HCT116 (cell line): ENCODE measurements at regions not wholly inside any gene's neighbourhood (a gene's known extent, or its start where the extent isn't known, plus 50 kb on each side); places are given as distances from the start of the nearest gene placed in this dataset.
"Not testable (repeated sequence)": the region's sequence is repeated elsewhere in the genome, so short reads cannot be mapped to it uniquely, and the experiment has no call there.

Experiments used
- ATAC-seq: fragments of 200-7000 bp; cut with Tn5 transposase; 2 replicates; pipeline ENCODE4 v1.9.1; 2020; ENCODE audit warnings: mild to moderate bottlenecking, moderate library complexity
- BruUV-seq: library from RNA; stranded (reverse); fragments of 400-500 nt; replicated peaks from 2 replicates; lab custom pipeline; 2021; lab: Mats Ljungman, UMichigan
- CTCF ChIA-PET: fragments of 300-600 bp; sonication (Branson Sonifier 250); formaldehyde crosslinking; loops from one replicate; lab custom pipeline; 2021; ENCODE audit warnings: antibody characterized with exemption; lab: Charles Lee
- POLR2A ChIA-PET: fragments of 300-600, 350-600 bp; sonication (Branson Sonifier 250); formaldehyde crosslinking; loops from one replicate; lab custom pipeline; 2021; ENCODE audit warnings: antibody characterized with exemption; lab: Charles Lee
- RAD21 ChIA-PET, 2 experiments: fragments of 300-600 bp; sonication (Branson Sonifier 250); formaldehyde crosslinking; loops; one replicate each; lab custom pipeline; 2023; ENCODE audit warnings: low total read pairs in 2 of 2; ENCODE audit not compliant: uncharacterized antibody in 2 of 2, unreplicated experiment in 2 of 2, low non-redundant PET in 1 of 2; lab: Charles Lee
- DNase-seq: peaks from one replicate; pipeline ENCODE4 v3.0.0-alpha.2; 2010; ENCODE audit warnings: low read depth, low spot score
- H2AFZ ChIP-seq: fragments of 200-600 bp; shearing (Covaris generic), sonication (generic); 2 replicates; pipeline ENCODE4 v1.6.1; 2017; ENCODE audit warnings: low read depth, mixed run types, mixed read lengths, antibody characterized with exemption, low read length; ENCODE audit not compliant: poor library complexity, severe bottlenecking
- H3K27ac ChIP-seq: 2 replicates; pipeline ENCODE4 v1.5.1; 2012; ENCODE audit warnings: low read depth, low read length
- H3K27me3 ChIP-seq: fragments of 200-600 bp; sonication (generic); 2 replicates; pipeline ENCODE4 v1.6.1; 2016; ENCODE audit warnings: mixed run types, low read length, mixed read lengths; ENCODE audit not compliant: insufficient read depth
- H3K36me3 ChIP-seq, 2 experiments: fragments of 200-500 bp in 1 of 2; fragments of 200-600 bp in 1 of 2; sonication (Bioruptor generic) in 1 of 2; sonication (generic) in 1 of 2; 2 replicates each; pipeline versions ENCODE4 v1.5.1 to v1.6.1; 2014 to 2016; ENCODE audit warnings: low read length in 2 of 2, inconsistent platforms in 1 of 2, mixed read lengths in 1 of 2, mixed run types in 1 of 2; ENCODE audit not compliant: insufficient read depth in 2 of 2, control insufficient read depth in 1 of 2
- H3K4me1 ChIP-seq, 2 experiments: fragments of 200-600 bp in 1 of 2; sonication (generic) in 1 of 2; 2 replicates each; pipeline versions ENCODE4 v1.5.1 to v1.6.1; 2012 to 2017; ENCODE audit warnings: low read length in 2 of 2, inconsistent platforms in 1 of 2, mild to moderate bottlenecking in 1 of 2, mixed read lengths in 1 of 2, mixed run types in 1 of 2, moderate library complexity in 1 of 2; ENCODE audit not compliant: insufficient read depth in 2 of 2, control insufficient read depth in 1 of 2
- H3K4me2 ChIP-seq: fragments of 200-600 bp; sonication (generic); 2 replicates; pipeline ENCODE4 v1.6.1; 2017; ENCODE audit warnings: mixed run types, low read length, mixed read lengths
- H3K4me3 ChIP-seq, 2 experiments: fragments of 200-600 bp in 1 of 2; sonication (generic) in 1 of 2; replicated peaks in 1 of 2; 2 replicates each; pipeline ENCODE4 v1.5.1; 2011 to 2016; ENCODE audit warnings: low read length in 2 of 2, control low read depth in 1 of 2, low read depth in 1 of 2, mild to moderate bottlenecking in 1 of 2, mixed read lengths in 1 of 2, mixed run types in 1 of 2
- H3K79me2 ChIP-seq: fragments of 200-600 bp; sonication (generic); 2 replicates; pipeline ENCODE4 v1.6.1; 2017; ENCODE audit warnings: mild to moderate bottlenecking, mixed run types, low read length, moderate library complexity, mixed read lengths; ENCODE audit not compliant: insufficient read depth
- H3K9ac ChIP-seq: fragments of 200-600 bp; sonication (generic); 2 replicates; pipeline ENCODE4 v1.6.1; 2016; ENCODE audit warnings: low read length, mixed read lengths
- H3K9me2 ChIP-seq: fragments of 200-600 bp; sonication (generic), shearing (Covaris generic); 2 replicates; pipeline ENCODE4 v1.6.1; 2017; ENCODE audit warnings: mixed run types, mild to moderate bottlenecking, moderate library complexity; ENCODE audit not compliant: insufficient read depth
- H3K9me3 ChIP-seq, 2 experiments: fragments of 200-500 bp in 1 of 2; fragments of 200-600 bp in 1 of 2; sonication (Bioruptor generic) in 1 of 2; sonication (generic) in 1 of 2; 2 replicates each; pipeline ENCODE4 v1.6.1; 2014 to 2017; ENCODE audit warnings: low read length in 2 of 2, mixed read lengths in 2 of 2, inconsistent platforms in 1 of 2, low read depth in 1 of 2, mild to moderate bottlenecking in 1 of 2, mixed run types in 1 of 2, moderate library complexity in 1 of 2; ENCODE audit not compliant: control insufficient read depth in 1 of 2, insufficient read depth in 1 of 2
- H4K20me1 ChIP-seq: fragments of 200-600 bp; sonication (generic), shearing (Covaris generic); 2 replicates; pipeline ENCODE4 v1.6.1; 2017; ENCODE audit warnings: mixed run types, mild to moderate bottlenecking, moderate library complexity; ENCODE audit not compliant: insufficient read depth
- CBX3 ChIP-seq: IDR thresholded peaks from 2 replicates; pipeline ENCODE4 v1.6.1; 2012; ENCODE audit warnings: low read depth
- ELF1 ChIP-seq: IDR thresholded peaks from 2 replicates; pipeline ENCODE4 v1.6.1; 2012; ENCODE audit warnings: low read depth, borderline replicate concordance
- FOSL1 ChIP-seq: IDR thresholded peaks from 2 replicates; pipeline ENCODE4 v1.6.1; 2012; ENCODE audit warnings: low read depth
- JUND ChIP-seq: IDR thresholded peaks from 2 replicates; pipeline ENCODE4 v1.6.1; 2012
- SIN3A ChIP-seq: IDR thresholded peaks from 2 replicates; pipeline ENCODE4 v1.6.1; 2012; ENCODE audit warnings: low read depth
- ZFX ChIP-seq: fragments of 450-650 bp; IDR thresholded peaks from 2 replicates; pipeline ENCODE4 v1.6.1; 2017
- ZNF274 ChIP-seq: fragments of 200-500 bp; sonication (Bioruptor generic); IDR thresholded peaks from 2 replicates; pipeline ENCODE4 v1.6.1; 2014; ENCODE audit warnings: mild to moderate bottlenecking, low read depth, low read length, inconsistent platforms
- intact Hi-C: fragments of 100-400 bp; cut with micrococcal nuclease; formaldehyde crosslinking; loops from 2 replicates; pipeline ENCODE4 v1.10.0; 2022
- TF ChIP-seq, protein P1 (sequence below): IDR thresholded peaks from 2 replicates; pipeline ENCODE4 v1.6.1; 2011; ENCODE audit warnings: mild to moderate bottlenecking, low read length, moderate library complexity; ENCODE audit not compliant: insufficient replicate concordance; ENCODE audit errors: extremely low read depth

DNA sequence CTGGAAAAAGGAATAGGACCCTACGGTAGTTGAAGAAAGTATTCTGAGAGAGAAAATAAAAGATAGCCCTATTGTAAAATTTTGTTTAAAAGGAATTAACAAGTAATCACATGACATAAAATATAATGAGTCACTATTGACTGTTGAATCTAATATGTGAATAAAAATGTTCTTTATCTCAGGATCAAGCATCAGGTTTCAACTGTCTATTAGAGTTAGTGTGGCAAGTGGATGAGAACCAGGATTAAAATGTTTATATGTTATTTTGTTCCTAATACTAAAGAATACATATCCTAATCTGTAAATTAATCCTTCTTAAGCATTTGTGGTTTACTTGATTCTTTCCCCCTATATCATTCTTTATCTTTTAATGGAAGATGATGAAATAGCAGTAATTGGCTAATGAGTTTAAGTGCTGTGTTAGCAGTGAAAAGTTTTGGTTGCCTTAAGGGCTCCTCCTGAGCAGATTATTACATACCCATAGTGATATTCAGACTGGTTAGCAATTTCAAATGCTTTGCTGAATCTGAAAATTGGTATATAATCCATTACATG is 101.8 kb upstream of the BCHE start:
- H3K4me3 ChIP-seq: no peak overlapping the region
- H3K79me2 ChIP-seq: no peaks in the 10 kb centered on the region
- H3K9me2 ChIP-seq: no peaks in the 10 kb centered on the region
- no peaks in the 10 kb centered on the region for H3K9me3 ChIP-seq
- H3K36me3 ChIP-seq: no peaks in the 10 kb centered on the region
- H4K20me1 ChIP-seq: no peaks in the 10 kb centered on the region
- intact Hi-C loops: no loop called here
- POLR2A ChIA-PET: no interaction called here
- no peak for DNase-seq
- CTCF ChIA-PET: no interaction called here
- no peak overlapping the region for H3K4me2 ChIP-seq
- no peak overlapping the region for H2AFZ ChIP-seq
- no peaks in the 10 kb centered on the region for H3K4me1 ChIP-seq
- no peak overlapping the region for H3K27ac ChIP-seq
- no peak for ATAC-seq
- TF ChIP-seq SIN3A (no peak), JUND (no peak), CBX3 (no peak), FOSL1 (no peak), ELF1 (no peak), ZFX (no peak), ZNF274 (no peak)
- TF ChIP-seq, protein P1, sequence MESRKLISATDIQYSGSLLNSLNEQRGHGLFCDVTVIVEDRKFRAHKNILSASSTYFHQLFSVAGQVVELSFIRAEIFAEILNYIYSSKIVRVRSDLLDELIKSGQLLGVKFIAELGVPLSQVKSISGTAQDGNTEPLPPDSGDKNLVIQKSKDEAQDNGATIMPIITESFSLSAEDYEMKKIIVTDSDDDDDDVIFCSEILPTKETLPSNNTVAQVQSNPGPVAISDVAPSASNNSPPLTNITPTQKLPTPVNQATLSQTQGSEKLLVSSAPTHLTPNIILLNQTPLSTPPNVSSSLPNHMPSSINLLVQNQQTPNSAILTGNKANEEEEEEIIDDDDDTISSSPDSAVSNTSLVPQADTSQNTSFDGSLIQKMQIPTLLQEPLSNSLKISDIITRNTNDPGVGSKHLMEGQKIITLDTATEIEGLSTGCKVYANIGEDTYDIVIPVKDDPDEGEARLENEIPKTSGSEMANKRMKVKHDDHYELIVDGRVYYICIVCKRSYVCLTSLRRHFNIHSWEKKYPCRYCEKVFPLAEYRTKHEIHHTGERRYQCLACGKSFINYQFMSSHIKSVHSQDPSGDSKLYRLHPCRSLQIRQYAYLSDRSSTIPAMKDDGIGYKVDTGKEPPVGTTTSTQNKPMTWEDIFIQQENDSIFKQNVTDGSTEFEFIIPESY: no peak
- no peak overlapping the region for H3K9ac ChIP-seq
- no peaks in the 10 kb centered on the region for H3K27me3 ChIP-seq
- RAD21 ChIA-PET: no interaction called here
- BruUV-seq: no TSS peak

DNA sequence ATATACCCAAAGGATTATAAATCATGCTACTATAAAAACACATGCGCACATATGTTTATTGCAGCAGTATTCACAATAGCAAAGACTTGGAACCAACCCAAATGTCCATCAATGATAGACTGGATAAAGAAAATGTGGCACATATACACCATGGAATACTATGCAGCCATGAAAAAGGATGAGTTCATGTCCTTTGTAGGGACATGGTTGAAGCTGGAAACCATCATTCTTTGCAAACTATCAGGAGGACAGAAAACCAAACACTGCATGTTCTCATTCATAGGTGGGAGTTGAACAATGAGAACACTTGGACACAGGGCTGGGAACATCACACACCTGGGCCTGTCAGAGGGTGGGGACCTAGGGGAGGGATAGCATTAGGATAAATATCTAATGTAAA is 98.9 kb upstream of the BCHE start:
- ATAC-seq, DNase-seq, intact Hi-C loops, H3K4me2 ChIP-seq, H3K4me1 ChIP-seq, H3K79me2 ChIP-seq, H3K4me3 ChIP-seq, H3K9me3 ChIP-seq, H3K9me2 ChIP-seq, CTCF ChIA-PET, RAD21 ChIA-PET, POLR2A ChIA-PET, H3K36me3 ChIP-seq, BruUV-seq, H3K27me3 ChIP-seq, H3K27ac ChIP-seq, H3K9ac ChIP-seq, H2AFZ ChIP-seq, H4K20me1 ChIP-seq: not testable (repeated sequence)

DNA sequence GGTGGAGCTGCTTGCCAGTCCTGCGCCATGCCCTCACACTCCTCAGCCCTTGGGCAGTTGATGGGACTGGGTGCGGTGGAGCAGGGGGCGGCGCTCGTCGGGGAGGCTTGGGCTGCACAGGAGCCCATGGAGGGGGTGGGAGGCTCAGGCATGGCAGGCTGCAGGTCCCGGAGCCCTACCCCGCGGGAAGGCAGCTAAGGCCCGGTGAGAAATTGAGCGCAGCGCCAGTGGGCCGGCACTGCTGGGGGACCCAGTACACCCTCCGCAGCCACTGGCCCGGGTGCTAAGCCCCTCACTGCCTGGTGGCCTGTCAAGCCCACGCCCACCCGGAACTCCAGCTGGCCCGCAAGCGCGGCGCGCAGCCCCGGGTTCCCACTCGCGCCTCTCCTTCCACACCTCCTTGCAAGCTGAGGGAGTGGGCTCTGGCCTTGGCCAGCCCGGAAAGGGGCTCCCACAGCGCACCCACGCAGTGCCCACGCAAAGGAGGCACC is 87.1 kb upstream of the BCHE start:
- H4K20me1 ChIP-seq, H3K9ac ChIP-seq, H2AFZ ChIP-seq, H3K9me2 ChIP-seq, H3K36me3 ChIP-seq, ATAC-seq, CTCF ChIA-PET, BruUV-seq, H3K9me3 ChIP-seq, H3K27ac ChIP-seq, RAD21 ChIA-PET, DNase-seq, H3K4me1 ChIP-seq, intact Hi-C loops, H3K79me2 ChIP-seq, H3K4me2 ChIP-seq, H3K27me3 ChIP-seq, POLR2A ChIA-PET, H3K4me3 ChIP-seq: not testable (repeated sequence)
